ENCODE measurements at regions not wholly inside any gene's neighbourhood (a gene's known extent, or its start where the extent isn't known, plus 50 kb on each side); places are given as distances from the start of the nearest gene placed in this dataset.

DNA sequence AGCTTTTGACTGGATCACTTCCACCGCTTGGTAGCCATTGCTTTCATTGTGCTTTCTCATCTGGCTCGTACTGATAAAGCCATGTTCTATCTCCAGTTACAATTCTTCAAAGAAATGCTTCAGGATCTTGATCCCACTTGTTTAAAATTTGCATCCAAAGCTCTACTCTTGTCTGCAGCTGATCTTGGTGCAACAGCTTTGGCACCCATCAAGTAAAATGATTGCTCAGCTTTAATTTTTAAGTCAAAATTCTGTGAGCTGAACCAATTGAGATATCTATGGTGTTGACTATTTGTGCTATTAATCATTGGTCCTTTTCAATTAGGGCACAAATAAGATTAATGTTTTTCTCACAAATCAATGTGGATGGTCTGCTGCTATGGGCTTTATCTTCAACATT, 54.8 kb upstream of the DUSP10 start:
- no TSS peak for BruUV-seq (replicated peaks)
- H3K79me2 ChIP-seq (ENCODE audit: insufficient read depth, low read length): no peaks in the 10 kb centered on the region
- no peak for ATAC-seq
- H3K27ac ChIP-seq (ENCODE audit: low read depth, low read length): no peak overlapping the region
- RAD21 ChIA-PET (ENCODE audit: low non-redundant PET in 1 of 2, low total read pairs in 2 of 2, uncharacterized antibody in 2 of 2, unreplicated experiment in 2 of 2): no interaction called here
- H3K9me2 ChIP-seq (ENCODE audit: insufficient read depth): no peaks in the 10 kb centered on the region
- no peaks in the 10 kb centered on the region for H3K36me3 ChIP-seq (ENCODE audit: control insufficient read depth in 1 of 2, insufficient read depth in 2 of 2, low read length in 2 of 2)
- TF ChIP-seq FOSL1 (IDR thresholded peaks at IDR 0.05; ENCODE audit: low read depth) (no peak), ZFX (IDR thresholded peaks at IDR 0.05) (no peak), EGR1 (IDR thresholded peaks at IDR 0.05; ENCODE audit: low read depth) (no peak), TCF7L2 (IDR thresholded peaks at IDR 0.05; ENCODE audit: borderline replicate concordance, extremely low read depth, insufficient read depth, insufficient read length) (no peak), SP1 (IDR thresholded peaks at IDR 0.05; ENCODE audit: low read depth) (no peak), CEBPB (IDR thresholded peaks at IDR 0.05; ENCODE audit: low read depth) (no peak)
- TF ChIP-seq, protein P1, sequence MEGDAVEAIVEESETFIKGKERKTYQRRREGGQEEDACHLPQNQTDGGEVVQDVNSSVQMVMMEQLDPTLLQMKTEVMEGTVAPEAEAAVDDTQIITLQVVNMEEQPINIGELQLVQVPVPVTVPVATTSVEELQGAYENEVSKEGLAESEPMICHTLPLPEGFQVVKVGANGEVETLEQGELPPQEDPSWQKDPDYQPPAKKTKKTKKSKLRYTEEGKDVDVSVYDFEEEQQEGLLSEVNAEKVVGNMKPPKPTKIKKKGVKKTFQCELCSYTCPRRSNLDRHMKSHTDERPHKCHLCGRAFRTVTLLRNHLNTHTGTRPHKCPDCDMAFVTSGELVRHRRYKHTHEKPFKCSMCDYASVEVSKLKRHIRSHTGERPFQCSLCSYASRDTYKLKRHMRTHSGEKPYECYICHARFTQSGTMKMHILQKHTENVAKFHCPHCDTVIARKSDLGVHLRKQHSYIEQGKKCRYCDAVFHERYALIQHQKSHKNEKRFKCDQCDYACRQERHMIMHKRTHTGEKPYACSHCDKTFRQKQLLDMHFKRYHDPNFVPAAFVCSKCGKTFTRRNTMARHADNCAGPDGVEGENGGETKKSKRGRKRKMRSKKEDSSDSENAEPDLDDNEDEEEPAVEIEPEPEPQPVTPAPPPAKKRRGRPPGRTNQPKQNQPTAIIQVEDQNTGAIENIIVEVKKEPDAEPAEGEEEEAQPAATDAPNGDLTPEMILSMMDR (IDR thresholded peaks at IDR 0.05 in 2 of 3, conservative IDR thresholded peaks at IDR 0.05 in 1 of 3; ENCODE audit: borderline replicate concordance in 1 of 3, insufficient read depth in 1 of 3, low read depth in 2 of 3, low read length in 2 of 3): no peak
- TF ChIP-seq, protein P2, sequence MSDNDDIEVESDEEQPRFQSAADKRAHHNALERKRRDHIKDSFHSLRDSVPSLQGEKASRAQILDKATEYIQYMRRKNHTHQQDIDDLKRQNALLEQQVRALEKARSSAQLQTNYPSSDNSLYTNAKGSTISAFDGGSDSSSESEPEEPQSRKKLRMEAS (IDR thresholded peaks at IDR 0.05): no peak
- TF ChIP-seq, protein P3, sequence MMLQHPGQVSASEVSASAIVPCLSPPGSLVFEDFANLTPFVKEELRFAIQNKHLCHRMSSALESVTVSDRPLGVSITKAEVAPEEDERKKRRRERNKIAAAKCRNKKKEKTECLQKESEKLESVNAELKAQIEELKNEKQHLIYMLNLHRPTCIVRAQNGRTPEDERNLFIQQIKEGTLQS (IDR thresholded peaks at IDR 0.05): no peak
- TF ChIP-seq, protein P4, sequence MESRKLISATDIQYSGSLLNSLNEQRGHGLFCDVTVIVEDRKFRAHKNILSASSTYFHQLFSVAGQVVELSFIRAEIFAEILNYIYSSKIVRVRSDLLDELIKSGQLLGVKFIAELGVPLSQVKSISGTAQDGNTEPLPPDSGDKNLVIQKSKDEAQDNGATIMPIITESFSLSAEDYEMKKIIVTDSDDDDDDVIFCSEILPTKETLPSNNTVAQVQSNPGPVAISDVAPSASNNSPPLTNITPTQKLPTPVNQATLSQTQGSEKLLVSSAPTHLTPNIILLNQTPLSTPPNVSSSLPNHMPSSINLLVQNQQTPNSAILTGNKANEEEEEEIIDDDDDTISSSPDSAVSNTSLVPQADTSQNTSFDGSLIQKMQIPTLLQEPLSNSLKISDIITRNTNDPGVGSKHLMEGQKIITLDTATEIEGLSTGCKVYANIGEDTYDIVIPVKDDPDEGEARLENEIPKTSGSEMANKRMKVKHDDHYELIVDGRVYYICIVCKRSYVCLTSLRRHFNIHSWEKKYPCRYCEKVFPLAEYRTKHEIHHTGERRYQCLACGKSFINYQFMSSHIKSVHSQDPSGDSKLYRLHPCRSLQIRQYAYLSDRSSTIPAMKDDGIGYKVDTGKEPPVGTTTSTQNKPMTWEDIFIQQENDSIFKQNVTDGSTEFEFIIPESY (IDR thresholded peaks at IDR 0.05; ENCODE audit: extremely low read depth, insufficient replicate concordance, low read length): no peak
- H4K20me1 ChIP-seq (ENCODE audit: insufficient read depth): no peaks in the 10 kb centered on the region
- no peak overlapping the region for H3K9ac ChIP-seq (ENCODE audit: low read length)
- H3K4me3 ChIP-seq (replicated peaks in 1 of 2; ENCODE audit: low read depth in 1 of 2, low read length in 2 of 2): no peak overlapping the region
- no peaks in the 10 kb centered on the region for H3K9me3 ChIP-seq (ENCODE audit: control insufficient read depth in 1 of 2, insufficient read depth in 1 of 2, low read depth in 1 of 2, low read length in 2 of 2)
- no peak overlapping the region for H3K4me2 ChIP-seq (ENCODE audit: low read length)
- CTCF ChIA-PET: no interaction called here
- H3K4me1 ChIP-seq (ENCODE audit: control insufficient read depth in 1 of 2, insufficient read depth in 2 of 2, low read length in 2 of 2): no peaks in the 10 kb centered on the region
- no peak for DNase-seq (ENCODE audit: low read depth, low spot score)
- no peak overlapping the region for H2AFZ ChIP-seq (ENCODE audit: low read depth, low read length, poor library complexity, severe bottlenecking)
- POLR2A ChIA-PET: no interaction called here
- intact Hi-C loops (cut with micrococcal nuclease): no loop called here
- H3K27me3 ChIP-seq (ENCODE audit: insufficient read depth, low read length): no peaks in the 10 kb centered on the region

Data from HCT116 (cell line).